Stomach (tissue), 8 donors: ENCODE measurements at regions not wholly inside any gene's neighbourhood (a gene's known extent, or its start where the extent isn't known, plus 50 kb on each side); places are given as distances from the start of the nearest gene placed in this dataset.

ENCODE experiments used
- DNase-seq, 2 donors: peaks; one replicate each; pipeline versions ENCODE4 v3.0.0 to v3.0.0-alpha.2; 2013 to 2019
- H3K27ac ChIP-seq, 5 donors: fragments of 200-600 bp in 4 of 5; sonication (generic) in 4 of 5; one replicate each; pipeline ENCODE4 v1.5.1; 2013 to 2019; ENCODE audit warnings: mild to moderate bottlenecking in 1 of 5, moderate library complexity in 1 of 5
- H3K27me3 ChIP-seq, 3 donors: fragments of 200-600 bp; sonication (generic); one replicate each; pipeline ENCODE4 v1.5.1; 2017 to 2019; ENCODE audit warnings: mixed run types in 1 of 3
- H3K36me3 ChIP-seq, 4 donors: fragments of 200-600 bp; sonication (generic); 1 replicate in 3 of 4; 2 replicates in 1 of 4; pipeline ENCODE4 v1.5.1; 2016 to 2019
- H3K4me1 ChIP-seq, 4 donors: fragments of 200-600 bp; sonication (generic); one replicate each; pipeline ENCODE4 v1.5.1; 2016 to 2019
- H3K4me3 ChIP-seq, 4 donors: fragments of 200-600 bp; sonication (generic) in 3 of 4; one replicate each; pipeline ENCODE4 v1.5.1; 2016 to 2019; ENCODE audit warnings: mild to moderate bottlenecking in 1 of 4
- H3K9me3 ChIP-seq, 4 donors: fragments of 200-600 bp; sonication (generic); one replicate each; pipeline ENCODE4 v1.5.1; 2016 to 2019
- EP300 ChIP-seq: sonication (generic); formaldehyde crosslinking; IDR thresholded peaks from one replicate; pipeline ENCODE4 v1.6.1; 2017; ENCODE audit warnings: antibody characterized with exemption
- POLR2A ChIP-seq, 4 donors: fragments of 450-650 bp; IDR thresholded peaks; one replicate each; pipeline ENCODE4 v1.6.1; 2016; ENCODE audit warnings: antibody characterized with exemption in 4 of 4, control low read depth in 2 of 4, mild to moderate bottlenecking in 1 of 4, moderate library complexity in 1 of 4
- POLR2AphosphoS5 ChIP-seq, 3 donors: sonication (generic); formaldehyde crosslinking; IDR thresholded peaks; one replicate each; pipeline ENCODE4 v1.6.1; 2016; ENCODE audit warnings: antibody characterized with exemption in 3 of 3
- WGBS, 5 donors: extraction: QIAGEN DNeasy Blood & Tissue Kit in 3 of 5; methylation state at CpG; one replicate each; pipeline versions ENCODE4 v1.1.5 to v1.1.7; 2013 to 2018; 5-methylcytosine and 5-hydroxymethylcytosine counted together
- intact Hi-C: fragments of 100-400 bp; cut with DNase I; formaldehyde crosslinking; loops from one replicate; pipeline ENCODE4 v1.15.1; 2023; ENCODE audit warnings: low total_unique reads
- TF ChIP-seq, protein P1 (sequence below), 7 experiments: fragments of 450-650 bp in 4 of 7; fragments of 200-600 bp in 3 of 7; sonication (generic) in 3 of 7; IDR thresholded peaks; one replicate each; pipeline ENCODE4 v1.5.1; 2016 to 2019; ENCODE audit warnings: antibody characterized with exemption in 7 of 7, control low read depth in 2 of 7, mild to moderate bottlenecking in 1 of 7
- donor health status: healthy with polysubstance abuse.
- donor health status: Bipolar disorder and iron deficiency.
- donor health status: healthy.

DNA sequence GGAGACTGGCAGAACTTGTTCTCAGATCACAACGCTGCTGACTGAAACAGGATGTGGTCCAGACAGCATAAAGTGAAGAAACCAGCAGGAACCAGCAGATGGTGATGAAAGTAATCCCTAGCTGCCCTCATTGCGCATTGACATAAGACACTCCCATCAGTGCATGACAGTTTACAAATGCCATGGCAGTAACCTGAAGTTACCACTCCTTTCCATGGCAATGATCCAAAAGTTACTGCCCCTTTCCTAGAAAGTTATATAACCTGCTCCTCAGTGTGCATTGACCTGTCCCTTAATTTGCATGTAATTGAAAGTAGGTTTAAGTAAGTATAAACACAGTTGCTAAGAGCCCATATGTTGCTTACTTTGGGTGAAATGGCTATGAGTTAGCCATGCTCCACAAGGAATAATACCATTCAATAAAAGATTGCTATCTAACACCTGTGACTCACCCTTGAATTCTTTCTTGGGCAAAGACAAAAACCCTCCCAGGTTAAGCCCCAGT lies 149.1 kb upstream of the CD96 start:
- H3K27me3 ChIP-seq = no peaks in the 10 kb centered on the region
- H3K36me3 ChIP-seq = no peaks in the 10 kb centered on the region
- peaks cover 0 to 4% (median 1%) of the 10 kb centered on the region in 4 donors for H3K9me3 ChIP-seq
- peak in 1 of 2 donors; percentile 16 for DNase-seq
- no peak overlapping the region for H3K27ac ChIP-seq
- H3K4me3 ChIP-seq = no peak overlapping the region
- TF ChIP-seq POLR2AphosphoS5 (IDR thresholded peaks at IDR 0.05) (no peak), EP300 (no peak), POLR2A (IDR thresholded peaks at IDR 0.05) (no peak)
- TF ChIP-seq, protein P1, sequence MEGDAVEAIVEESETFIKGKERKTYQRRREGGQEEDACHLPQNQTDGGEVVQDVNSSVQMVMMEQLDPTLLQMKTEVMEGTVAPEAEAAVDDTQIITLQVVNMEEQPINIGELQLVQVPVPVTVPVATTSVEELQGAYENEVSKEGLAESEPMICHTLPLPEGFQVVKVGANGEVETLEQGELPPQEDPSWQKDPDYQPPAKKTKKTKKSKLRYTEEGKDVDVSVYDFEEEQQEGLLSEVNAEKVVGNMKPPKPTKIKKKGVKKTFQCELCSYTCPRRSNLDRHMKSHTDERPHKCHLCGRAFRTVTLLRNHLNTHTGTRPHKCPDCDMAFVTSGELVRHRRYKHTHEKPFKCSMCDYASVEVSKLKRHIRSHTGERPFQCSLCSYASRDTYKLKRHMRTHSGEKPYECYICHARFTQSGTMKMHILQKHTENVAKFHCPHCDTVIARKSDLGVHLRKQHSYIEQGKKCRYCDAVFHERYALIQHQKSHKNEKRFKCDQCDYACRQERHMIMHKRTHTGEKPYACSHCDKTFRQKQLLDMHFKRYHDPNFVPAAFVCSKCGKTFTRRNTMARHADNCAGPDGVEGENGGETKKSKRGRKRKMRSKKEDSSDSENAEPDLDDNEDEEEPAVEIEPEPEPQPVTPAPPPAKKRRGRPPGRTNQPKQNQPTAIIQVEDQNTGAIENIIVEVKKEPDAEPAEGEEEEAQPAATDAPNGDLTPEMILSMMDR (IDR thresholded peaks at IDR 0.05) = no peak
- 65 to 80% (median 77%) methylated on average over 2 of the region's 2 CpGs for WGBS, 5 donors
- intact Hi-C loops = no loop called here
- no peaks in the 10 kb centered on the region for H3K4me1 ChIP-seq

GRCh38 chr3:111412656-111413055 lies 129.3 kb upstream of the CD96 start:
- Histone ChIP-seq H3K4me3 (no peak overlapping the region), H3K27me3 (no peaks in the 10 kb centered on the region), H3K36me3 (no peaks in the 10 kb centered on the region), H3K4me1 (no peaks in the 10 kb centered on the region), H3K9me3 (peaks cover 0 to 4% (median 0%) of the 10 kb centered on the region in 4 donors), H3K27ac (no peak overlapping the region)
- no peak for DNase-seq
- 76 to 92% (median 89%) methylated on average over 4 of the region's 4 CpGs for WGBS, 5 donors
- TF ChIP-seq, protein P1 (IDR thresholded peaks at IDR 0.05) = no peak
- TF ChIP-seq POLR2A (IDR thresholded peaks at IDR 0.05) (no peak), EP300 (no peak), POLR2AphosphoS5 (IDR thresholded peaks at IDR 0.05) (no peak)
- intact Hi-C loops = no loop called here

GRCh38 chr3:111414531-111414930 lies 127.5 kb upstream of the CD96 start:
- intact Hi-C loops = no loop called here
- TF ChIP-seq POLR2A (IDR thresholded peaks at IDR 0.05) (no peak), POLR2AphosphoS5 (IDR thresholded peaks at IDR 0.05) (no peak), EP300 (no peak)
- TF ChIP-seq, protein P1 (IDR thresholded peaks at IDR 0.05) = no peak
- Histone ChIP-seq H3K4me3 (no peak overlapping the region), H3K9me3 (no peaks in the 10 kb centered on the region), H3K27me3 (no peaks in the 10 kb centered on the region), H3K36me3 (no peaks in the 10 kb centered on the region), H3K27ac (no peak overlapping the region), H3K4me1 (no peaks in the 10 kb centered on the region)
- peak in 1 of 2 donors; percentile 6 for DNase-seq

DNA sequence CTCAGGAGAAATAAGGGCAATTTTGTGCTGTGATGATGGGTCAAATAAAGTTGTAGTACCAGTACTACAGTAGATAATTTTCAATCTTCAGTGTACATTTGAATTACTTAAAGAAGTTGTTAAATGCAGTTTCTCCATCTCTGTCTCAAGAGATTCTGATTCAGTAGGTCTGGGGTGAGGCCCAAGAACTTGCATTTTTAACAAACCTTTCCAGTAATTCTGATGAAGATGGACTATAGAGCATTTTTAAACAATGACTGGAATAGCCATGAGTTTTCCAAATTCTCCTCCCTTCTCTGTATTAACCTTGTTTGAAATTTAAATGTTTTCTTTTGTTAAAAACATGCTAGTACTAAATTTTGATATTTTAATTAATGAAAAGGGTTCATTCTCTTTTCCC lies 127.0 kb upstream of the CD96 start:
- H3K27ac ChIP-seq = no peak overlapping the region
- no peaks in the 10 kb centered on the region for H3K27me3 ChIP-seq
- H3K9me3 ChIP-seq = no peaks in the 10 kb centered on the region
- TF ChIP-seq, protein P1 (IDR thresholded peaks at IDR 0.05) = no peak
- no peak for TF ChIP-seq POLR2AphosphoS5 (IDR thresholded peaks at IDR 0.05)
- no peak for TF ChIP-seq POLR2A (IDR thresholded peaks at IDR 0.05)
- no peak for TF ChIP-seq EP300
- no peaks in the 10 kb centered on the region for H3K4me1 ChIP-seq
- intact Hi-C loops = no loop called here
- H3K36me3 ChIP-seq = no peaks in the 10 kb centered on the region
- DNase-seq = no peak
- H3K4me3 ChIP-seq = no peak overlapping the region
